Stimulated activated CD4-positive, alpha-beta T cell treated with anti-CD3 and anti-CD28 coated beads, Interleukin-4, amount 100 ng/mL, for 48 hours (primary cell): ENCODE measurements at regions not wholly inside any gene's neighbourhood (a gene's known extent, or its start where the extent isn't known, plus 50 kb on each side); places are given as distances from the start of the nearest gene placed in this dataset.

Experiments used
- DNase-seq, 2 donors: peaks; one replicate each; pipeline ENCODE4 v3.0.0-alpha.2; 2020; ENCODE audit warnings: low read depth in 2 of 2

DNA sequence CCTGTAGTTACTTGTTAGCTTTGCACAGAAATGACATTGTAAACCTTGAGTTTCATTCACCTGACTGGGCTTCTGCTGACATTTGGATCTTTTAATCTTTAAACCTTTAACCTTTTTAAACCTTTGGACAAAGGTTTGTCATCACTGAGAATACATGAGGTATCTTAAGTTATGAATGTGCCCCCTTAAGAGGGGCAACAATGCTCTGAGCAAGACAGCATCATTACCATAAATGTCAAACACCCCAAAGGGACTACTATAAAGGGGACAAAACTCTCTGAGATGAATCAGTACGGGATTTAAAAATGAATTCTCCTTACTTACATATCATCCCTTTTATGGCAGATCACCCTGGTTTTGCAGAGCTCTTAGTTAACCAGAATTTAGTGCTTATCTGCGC lies 203.3 kb downstream of the COG6 start:
- DNase-seq: no peak

DNA sequence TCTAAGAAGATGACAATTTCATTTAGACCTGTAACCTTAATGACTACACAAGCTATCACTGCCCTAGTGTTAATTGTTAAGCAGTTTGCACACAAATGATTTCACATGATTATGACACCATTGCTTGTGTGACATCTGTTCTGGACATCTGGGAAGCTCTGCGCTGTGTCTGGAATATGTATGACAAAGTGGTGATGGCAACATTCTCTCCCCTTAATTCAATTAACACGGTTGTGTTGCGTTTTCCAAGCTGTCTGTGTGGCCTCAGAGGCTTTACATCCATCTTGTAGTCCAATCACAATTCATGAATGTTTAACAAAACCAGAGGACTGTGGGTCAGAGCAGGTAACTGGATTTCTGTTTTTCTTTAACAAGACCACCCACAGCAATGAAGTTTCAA lies 204.4 kb downstream of the COG6 start:
- no peak for DNase-seq

DNA sequence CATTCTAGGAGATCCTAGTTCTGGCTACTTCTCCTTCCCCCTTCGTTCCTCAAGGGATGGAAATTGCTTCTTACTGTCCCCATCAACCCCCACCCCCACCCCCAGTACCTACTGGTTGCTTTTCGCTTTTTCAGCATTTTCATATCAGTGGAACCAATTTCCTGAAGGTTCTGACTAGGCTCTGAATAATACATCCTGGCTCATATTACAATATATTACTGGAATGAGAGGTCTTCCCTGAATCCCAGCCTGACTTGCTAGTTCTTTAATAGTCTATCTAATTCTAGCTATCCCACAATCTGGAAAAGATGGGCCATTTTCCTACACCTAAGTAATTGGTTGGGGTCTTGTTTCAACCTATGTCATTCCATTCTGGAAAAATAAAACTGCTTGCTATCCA lies 207.4 kb downstream of the COG6 start:
- no peak for DNase-seq

DNA sequence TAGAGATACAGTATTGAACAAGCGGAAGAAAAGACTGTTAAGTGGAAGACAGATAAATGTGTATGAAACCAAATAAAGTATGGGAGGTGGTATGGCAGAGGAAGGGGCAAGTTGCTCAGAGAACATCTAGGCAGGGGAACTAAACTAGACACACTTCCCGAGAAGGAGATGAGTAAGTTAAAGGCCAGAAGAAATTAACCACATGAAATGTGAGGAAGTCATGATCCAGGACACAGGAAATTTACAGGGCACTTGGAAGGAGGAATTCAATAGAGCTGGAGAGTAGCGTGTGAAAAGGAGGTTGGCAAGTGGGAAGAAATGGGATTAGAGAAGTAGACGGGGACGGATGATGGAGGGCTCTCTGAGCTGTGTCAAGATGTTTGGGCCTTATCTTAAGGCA lies 208.8 kb downstream of the COG6 start:
- DNase-seq: no peak

DNA sequence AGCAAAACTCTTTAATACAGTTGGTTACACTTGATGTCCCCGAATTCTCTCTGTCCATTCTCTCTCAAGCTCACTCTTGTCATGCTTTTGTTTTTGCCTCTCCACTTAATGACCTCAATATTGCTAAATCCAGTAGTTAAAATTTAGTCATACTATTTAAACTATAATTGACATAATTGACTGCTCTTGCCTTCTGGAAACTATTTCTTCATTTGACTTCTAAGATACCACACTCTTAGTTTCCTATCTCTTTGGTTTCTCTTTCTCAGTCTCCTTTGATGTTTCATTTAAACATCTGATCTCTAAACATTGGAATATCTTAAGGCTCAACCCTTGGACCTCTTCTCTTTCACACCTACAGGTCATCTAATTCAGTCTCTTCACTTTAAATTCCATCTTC lies 211.3 kb downstream of the COG6 start:
- DNase-seq: no peak

DNA sequence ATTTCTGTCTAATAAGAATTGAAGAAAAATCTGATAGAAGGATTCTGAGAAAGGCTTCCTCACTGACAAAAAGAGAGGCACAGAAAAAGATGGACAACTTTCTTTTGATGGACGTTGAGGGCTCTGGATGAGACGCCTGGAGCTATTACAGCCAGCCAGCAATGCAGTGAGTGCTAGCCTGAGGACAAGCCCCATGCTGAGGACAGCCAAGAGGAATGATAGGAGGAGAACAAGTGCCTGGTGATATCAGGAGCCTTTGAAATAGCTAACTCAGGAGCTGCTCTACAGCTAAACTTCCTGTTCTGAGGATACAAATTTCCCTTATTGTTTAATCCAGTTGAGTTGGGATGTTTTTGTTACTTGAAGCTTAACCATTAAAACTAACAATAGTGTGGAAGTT lies 212.3 kb downstream of the COG6 start:
- DNase-seq: no peak

DNA sequence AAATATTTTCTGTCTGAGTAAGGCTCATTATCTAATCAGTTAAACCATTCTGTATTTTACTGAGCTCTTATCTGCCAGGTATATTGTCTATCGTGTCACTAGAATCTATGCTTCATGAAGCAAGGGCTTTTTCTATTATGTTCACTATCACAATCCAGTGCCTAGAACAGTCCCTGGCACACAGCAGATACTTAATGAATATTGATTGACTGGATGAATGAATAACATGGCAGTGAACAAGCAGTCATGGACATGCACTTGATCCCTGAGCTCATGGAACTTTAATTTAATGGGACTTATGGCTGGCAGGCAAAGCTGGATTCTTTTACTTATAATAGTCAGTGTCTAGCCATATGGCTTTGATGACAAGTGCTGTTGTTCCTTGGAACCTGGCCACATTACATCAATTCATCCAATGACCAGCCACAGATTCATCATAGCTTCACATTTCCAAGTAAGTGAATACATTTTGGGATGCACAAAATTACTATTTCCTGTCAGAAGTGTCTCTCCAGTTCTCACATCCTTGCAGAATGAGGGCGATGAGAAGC lies 214.8 kb downstream of the COG6 start:
- DNase-seq: no peak

DNA sequence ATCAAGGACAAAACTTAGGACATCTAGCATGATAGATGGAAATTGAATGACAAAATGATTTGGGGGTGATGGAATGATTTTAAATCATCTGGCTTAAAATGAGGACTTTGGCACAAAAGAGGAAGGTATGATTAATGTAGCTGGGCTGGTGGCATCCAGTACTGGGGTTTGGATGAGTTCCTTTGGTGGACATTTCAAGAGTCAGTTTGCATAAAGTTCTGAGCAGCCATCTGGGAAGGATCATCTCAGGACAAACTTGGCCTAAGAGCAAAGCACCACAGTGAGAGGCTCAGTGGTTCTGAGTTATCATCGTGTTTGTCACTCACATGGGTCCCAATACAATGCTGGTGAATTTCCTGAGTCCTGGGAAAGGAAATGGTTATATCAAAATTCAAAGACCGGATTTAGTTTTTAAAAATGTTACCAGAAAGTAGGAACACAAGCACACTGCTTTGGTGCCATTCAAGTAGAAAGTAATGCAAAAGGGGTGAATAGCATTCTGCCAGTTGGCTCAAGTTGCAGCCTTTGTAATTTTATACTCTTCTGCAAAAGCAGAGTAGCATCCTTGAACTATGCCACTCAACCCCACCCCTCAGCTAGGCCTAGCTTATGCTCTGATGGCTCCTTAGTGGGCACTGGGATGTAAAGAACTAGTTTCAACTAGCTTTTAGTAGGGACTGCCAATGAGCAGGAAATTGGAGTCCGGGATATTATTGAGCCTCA lies 219.0 kb downstream of the COG6 start:
- DNase-seq: no peak

DNA sequence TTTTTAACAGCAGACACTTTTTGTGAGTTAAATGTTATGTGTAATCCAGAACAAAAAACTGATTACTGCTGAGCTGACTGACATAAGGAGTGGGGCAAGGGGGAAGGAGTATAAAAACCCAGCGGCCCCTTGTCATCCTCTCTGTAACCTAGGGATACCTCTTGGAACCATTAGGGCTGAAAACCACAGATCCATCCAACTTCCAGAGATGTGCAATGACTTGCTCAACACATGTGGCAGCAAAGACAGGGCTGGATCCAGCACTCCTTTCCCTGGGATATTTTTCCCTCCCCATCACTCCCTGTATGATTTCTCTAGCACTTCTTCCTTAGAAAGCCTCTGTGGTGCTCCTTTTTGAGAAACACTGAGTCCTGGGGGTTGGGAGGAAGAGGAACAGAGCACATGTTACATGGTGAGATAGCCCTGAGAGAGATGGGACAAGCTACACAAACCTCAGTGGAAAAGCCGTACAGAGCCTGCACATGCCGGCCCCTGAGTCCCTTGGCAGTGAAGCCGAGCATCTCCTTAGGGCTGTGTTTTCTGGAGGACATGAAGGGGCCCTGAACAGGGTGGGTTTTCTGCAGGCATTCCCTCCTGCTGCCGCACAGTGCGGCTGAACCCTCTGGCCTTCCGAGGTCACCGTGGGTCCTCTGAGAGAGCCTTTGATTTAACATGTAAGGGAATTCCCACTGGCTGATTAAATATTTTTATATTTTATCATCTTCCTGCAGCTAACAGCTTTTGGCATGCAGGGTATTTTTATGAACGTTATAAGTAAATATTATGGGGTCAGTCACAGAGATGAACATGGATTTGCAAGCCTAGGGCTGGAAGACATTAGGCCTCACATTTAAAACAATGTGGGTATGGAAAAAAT lies 219.9 kb downstream of the COG6 start:
- no peak for DNase-seq

DNA sequence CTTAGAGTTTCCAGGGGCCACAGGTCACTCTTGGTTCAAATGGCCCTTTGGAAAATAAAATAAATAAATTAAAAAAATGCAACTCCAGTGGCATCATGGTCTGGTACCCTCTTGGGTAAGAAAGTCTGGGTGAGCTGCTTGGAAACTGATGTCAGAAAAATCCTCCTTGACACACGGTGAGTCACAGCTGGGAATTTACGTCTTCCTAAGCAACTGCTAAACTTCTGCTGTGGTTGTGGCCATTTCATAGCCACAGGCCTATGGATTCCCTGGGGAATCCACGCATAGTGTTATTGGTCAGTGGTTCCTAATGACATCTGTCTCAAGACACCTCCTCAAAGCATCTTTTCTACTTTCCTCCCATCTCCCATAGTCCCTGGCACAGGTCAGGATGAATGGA lies 220.8 kb downstream of the COG6 start:
- DNase-seq: no peak

DNA sequence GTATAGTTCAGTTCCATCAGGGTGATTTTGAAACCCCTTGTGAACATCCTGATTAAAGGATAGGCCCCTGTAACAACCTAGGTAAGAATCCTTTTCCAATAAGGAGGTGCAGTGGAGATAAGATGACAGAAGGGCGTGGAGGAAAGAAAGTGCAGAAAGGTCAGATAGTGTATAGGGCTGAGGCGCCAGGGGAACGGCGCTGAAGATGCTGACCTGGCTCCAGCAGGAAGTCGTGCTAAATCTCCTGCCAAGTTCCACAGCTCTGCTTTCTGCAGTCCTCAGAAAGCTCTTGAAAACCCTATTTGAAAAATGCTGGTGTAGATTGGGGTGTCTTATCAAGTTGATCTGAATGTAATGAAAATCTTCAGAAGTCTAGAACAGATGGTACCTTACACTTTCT lies 221.7 kb downstream of the COG6 start:
- no peak for DNase-seq

DNA sequence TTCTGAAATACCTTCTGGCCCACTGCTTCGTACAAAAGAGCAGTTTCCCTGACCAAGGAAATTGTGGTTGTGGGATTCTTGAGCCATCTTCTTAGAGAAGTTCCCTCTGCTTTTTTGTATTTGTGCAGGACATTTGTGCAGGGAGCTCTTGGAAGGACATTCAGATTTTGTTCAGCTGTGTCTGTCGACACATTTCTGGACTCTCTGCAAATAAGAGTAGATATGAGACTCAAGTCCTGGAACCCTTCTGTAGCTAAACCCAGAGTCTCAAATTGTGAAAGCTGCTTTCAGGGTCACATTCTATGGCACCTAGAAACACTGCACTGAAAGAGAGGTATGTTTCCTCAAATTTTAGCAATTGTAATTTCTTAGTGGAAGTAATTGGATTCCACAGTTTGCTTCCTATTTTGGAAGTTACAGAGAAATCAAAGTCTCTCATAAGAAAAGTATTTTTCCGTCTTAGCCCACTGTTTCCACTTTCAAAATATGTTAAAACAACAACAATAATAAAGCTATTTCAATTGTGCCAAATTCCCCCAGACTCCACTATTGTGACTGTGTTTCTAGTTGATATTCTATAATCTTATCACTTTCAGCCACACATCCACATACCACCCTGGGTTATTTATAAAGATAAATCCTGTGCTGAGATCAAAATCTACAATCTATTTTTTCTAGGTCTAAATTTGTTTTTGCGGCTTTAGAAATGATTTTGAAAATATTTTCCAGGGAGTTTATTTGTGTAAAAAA lies 224.0 kb downstream of the COG6 start:
- no peak for DNase-seq

DNA sequence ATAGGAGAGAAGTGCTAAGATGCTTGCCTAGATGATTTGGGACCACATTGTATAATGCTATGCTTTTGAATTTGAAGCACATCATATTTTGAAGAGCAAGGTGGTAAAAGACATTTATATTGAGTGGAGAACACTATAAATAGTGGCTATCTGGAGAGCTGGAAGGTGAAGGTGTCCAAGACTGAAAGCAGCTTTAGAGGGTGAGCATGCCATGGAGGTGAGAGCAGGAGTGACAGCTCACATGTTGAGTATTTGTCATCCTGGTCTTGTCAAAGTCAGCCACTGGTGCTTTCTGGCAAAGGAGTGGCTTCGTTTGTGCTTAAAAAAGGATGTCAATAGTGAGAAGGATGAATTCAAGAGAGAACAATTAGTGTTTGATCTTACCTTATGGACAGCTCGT lies 225.9 kb downstream of the COG6 start:
- DNase-seq: no peak

DNA sequence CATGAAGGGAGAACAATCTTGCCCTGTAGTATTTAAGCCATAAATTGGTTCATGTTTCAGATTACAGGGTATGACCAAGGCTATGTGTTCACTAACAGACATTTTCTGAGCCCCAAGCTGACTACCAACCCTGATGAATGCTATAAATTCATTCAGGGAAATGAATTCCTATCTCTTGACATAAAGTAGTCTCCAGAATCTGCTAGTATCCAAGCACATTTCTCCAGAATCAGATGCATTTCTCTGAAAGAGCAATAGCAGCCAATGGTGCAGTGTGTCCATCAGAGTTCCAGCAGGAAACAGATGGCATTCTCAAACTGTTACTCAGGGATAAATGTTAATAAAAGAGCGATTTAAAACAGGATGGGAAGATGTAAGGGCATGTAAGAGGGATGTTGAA lies 226.4 kb downstream of the COG6 start:
- no peak for DNase-seq

DNA sequence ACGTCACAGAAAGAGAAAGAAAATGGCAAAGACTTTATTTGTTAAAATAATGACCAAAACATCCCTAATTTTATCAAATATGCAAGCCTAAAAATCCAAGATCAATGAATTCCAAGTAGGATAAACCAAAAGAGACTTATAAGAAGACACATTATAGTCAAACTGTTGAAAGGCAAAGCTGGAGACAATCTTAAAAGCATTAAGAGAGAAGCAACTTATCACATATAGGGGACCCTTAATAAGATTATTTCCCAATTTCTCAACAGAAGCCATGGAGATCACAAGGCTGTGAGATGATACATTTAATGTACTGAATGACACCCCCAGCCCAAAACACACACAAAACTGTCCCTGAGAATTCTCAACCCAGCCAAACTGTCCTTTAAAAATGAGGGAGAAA lies 228.7 kb downstream of the COG6 start:
- DNase-seq: no peak

DNA sequence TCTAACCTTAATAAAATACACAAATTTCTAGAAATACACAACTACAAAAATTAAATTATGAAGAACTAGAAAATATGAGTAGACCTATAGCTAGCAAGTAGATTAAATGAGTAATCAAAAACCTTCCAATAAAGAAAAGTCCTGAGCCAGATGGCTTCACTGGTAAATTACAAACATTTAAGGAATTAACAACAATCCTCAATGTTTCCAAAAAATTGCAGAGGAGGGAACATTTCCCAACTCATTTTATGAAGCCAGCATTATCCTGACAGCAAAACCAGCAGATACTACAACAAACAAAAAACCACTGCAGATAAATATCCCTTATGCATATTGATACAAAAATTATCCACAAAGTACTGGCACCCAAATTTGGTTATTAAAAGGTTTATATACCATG lies 230.9 kb downstream of the COG6 start:
- DNase-seq: no peak

DNA sequence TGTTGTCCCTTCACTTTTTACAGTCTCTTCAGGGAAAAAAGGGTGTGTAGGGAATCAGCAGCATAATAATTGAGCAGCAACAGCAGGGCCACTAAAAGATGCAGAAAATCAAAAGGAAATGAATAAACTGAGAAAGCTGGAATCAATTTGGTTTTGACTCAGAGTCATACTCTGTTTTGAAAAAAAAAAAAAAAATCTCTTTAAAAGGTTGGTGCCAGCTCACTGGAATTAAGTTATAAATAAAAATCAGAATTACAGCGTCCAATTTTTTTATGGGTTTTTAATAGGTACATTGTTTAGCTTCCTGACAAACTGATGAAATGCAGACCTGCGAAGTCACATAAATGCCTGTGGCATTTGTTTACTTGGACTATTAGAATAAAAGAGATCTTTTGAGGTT lies 231.9 kb downstream of the COG6 start:
- DNase-seq: no peak

DNA sequence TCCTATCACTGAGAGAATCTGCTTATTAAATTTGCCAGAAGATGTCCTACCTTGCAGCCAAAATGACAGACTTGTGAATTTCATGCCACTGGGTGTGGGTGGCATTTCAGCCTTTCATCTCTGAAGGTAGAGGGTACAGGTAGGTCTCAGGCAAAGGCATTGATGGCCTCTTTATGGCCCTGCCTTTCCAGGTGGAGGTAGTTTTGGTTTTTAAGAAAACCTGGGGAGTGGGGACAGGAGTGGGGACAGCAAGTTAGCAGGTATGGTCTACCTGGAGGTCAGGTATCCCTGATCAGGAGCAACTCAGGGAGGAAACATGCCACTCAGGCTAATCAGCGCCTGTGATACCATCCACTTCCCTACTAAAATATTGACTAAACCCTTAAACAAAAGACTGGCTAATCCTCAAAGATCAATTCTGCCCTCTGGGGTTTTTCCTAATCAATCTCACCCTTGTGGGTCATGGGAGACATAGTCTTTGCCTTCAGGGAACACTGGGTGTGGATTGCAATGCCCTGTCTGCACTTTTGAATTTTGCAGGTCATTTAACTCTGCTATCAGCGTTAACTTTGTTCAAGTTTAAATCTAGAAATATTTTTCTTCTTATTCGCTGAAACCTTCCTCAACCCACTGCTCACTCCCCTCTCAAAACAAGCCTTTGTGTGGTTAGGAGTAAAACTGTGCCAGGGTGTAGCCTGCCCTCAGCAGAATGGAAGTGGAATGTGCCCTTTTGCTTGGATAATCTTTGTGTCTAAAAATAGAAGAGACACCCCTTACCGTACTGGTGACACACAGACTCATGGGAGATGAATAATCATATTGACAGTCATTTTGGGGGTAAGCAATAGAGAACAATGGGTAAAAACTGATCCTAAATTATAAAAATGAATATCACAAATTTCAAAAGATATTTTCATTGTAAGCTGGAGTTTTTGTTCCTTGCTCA lies 233.7 kb downstream of the COG6 start:
- DNase-seq: no peak

DNA sequence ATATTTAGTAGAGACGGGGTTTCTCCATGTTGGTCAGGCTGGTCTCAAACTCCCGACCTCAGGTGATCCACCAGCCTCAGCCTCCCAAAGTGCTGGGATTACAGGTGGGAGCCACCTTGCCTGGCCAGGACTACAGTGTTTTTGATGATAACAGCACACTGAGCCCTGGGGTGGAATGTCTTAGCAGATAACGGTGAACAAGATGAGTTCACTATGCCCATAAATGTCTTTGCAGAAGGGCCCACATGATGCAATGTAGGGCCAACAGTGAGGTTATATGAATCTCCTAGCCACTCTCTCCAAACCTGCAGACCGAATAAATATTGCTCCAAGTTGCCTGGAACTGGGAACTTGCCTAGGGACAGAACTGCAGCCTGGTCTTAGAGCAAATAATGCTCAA lies 235.1 kb downstream of the COG6 start:
- no peak for DNase-seq

DNA sequence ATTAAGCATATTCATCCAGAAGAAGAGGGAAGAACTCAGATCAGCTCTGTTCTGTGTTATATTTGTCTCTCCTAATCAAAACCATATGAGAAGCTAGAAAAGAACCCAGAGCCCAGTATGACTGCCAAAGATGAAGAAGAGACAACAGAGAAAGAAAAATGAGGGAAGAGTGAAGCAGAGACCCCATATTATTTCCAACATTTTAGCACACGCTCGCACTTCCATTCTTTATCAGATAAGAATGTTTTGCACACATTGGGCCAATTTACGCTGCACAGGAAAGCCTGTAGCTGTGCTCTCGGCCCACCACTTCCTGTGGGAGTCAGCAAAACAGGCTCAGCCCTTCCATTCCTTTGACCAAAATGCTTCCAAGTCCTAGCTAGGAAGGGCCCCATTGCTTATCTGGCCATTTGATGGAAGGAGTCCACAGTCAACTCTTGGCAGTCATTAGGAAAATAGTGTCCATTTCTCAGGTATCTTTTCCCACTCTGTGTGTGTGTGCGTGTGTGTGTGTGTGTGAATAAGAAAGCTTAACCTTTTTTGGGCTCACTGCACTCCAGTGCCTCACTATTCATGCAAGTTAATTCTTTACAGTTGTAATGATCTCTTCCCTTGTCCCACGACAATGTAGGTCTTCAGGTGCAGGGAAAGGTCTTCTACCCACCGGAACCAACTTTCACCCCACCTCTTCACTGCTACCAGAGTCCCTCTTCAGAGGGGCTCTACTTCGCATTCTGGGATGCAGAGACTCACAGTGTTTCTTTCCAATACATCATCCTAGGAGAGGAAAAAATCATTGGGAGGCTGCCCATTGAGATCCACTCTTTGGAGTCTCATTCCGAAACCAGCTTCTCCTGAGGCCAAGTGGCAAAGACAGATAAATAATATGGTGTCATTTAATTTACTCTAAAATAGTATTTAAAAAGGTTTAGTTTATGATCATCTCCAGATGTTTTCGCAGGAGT lies 237.5 kb downstream of the COG6 start:
- DNase-seq: peak in 1 of 2 donors; percentile 11
